ENCODE measurements at regions not wholly inside any gene's neighbourhood (a gene's known extent, or its start where the extent isn't known, plus 50 kb on each side); places are given as distances from the start of the nearest gene placed in this dataset.

DNA sequence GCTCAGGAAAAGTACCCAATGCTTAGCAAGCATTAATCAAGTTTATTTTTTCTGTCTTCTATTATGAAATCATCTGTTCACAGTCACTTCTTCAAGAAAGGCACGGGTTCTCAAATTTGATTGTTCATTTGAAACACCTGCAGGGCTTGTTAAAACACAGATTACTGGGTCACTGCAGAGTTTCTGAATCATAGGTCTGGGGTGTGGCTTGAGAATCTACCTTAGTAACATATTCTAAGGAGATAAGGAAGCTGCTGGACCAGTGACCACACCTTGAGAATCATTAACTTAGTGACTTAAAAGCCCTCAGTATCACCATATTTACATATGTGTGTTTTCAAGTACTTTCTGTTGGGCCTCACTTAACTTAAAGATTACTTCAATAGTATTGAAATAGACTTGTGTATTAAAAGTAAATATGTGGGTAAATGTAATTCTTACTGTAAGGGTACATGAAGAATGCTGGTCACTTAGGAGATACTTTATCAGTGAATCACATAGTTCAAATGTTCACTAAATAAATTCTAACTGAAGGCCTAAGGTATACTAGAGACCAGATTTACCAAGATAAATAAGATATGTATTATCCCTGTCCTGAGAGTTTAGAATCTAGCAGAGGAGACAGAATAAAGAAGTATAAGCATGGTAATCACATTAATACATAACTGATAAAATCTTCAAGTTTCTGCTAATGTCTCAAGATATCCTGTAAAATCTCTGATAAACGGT is 1342.1 kb upstream of the C9orf72 start:
- ChIA-PET POLR2A (no interaction called here), CTCF (no interaction called here)
- Mint-ChIP-seq H3K4me3 (no peak overlapping the region), H3K27ac (no peak overlapping the region), H3K9me3 (peaks cover 2% of the 10 kb centered on the region), H3K36me3 (ENCODE audit: low read depth) (no peaks in the 10 kb centered on the region), H3K27me3 (no peaks in the 10 kb centered on the region), H3K4me1 (ENCODE audit: low read depth) (no peaks in the 10 kb centered on the region)
- TF ChIP-seq CTCF (IDR thresholded peaks at IDR 0.05) = no peak
- DNase-seq (no peak), ATAC-seq (no peak)
- intact Hi-C loops (cut with micrococcal nuclease) = no loop called here

DNA sequence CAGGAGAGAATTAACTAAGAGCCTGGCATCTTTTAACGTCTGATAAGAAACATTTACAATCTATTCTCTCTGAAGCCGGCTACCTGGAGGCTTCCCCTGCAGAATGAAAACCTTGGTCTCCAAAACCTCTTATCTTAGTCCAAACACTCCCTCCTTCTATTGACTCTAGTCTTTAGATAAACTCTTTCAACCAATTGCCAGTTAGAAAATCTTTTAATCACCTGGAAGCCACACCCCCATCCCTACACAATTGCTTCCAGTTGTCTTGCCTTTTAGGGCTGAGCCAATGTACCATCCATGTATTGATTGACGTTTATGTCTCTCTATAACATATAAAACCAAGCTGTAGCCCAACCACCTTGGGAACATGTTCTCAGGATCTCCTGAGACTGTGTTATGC is 1343.1 kb upstream of the C9orf72 start:
- ATAC-seq = no peak
- H3K27ac Mint-ChIP-seq = no peak overlapping the region
- H3K4me3 Mint-ChIP-seq = no peak overlapping the region
- H3K27me3 Mint-ChIP-seq = no peaks in the 10 kb centered on the region
- POLR2A ChIA-PET = no interaction called here
- peaks cover 2% of the 10 kb centered on the region for H3K9me3 Mint-ChIP-seq
- no peak for DNase-seq
- CTCF ChIA-PET = no interaction called here
- H3K36me3 Mint-ChIP-seq (ENCODE audit: low read depth) = no peaks in the 10 kb centered on the region
- H3K4me1 Mint-ChIP-seq (ENCODE audit: low read depth) = no peaks in the 10 kb centered on the region
- TF ChIP-seq CTCF (IDR thresholded peaks at IDR 0.05) = no peak
- intact Hi-C loops (cut with micrococcal nuclease) = no loop called here

GRCh38 chr9:28921857-28922500 is 1348.7 kb upstream of the C9orf72 start:
- Mint-ChIP-seq H3K4me1 (ENCODE audit: low read depth) (no peaks in the 10 kb centered on the region), H3K27me3 (no peaks in the 10 kb centered on the region), H3K9me3 (peaks cover 3% of the 10 kb centered on the region), H3K4me3 (no peak overlapping the region), H3K27ac (no peak overlapping the region), H3K36me3 (ENCODE audit: low read depth) (no peaks in the 10 kb centered on the region)
- intact Hi-C loops (cut with micrococcal nuclease) = no loop called here
- ATAC-seq = no peak
- CTCF ChIA-PET = no interaction called here
- DNase-seq = no peak
- POLR2A ChIA-PET = no interaction called here
- TF ChIP-seq CTCF (IDR thresholded peaks at IDR 0.05) = no peak

GRCh38 chr9:28922891-28923290 is 1349.6 kb upstream of the C9orf72 start:
- Mint-ChIP-seq H3K36me3 (ENCODE audit: low read depth) (no peaks in the 10 kb centered on the region), H3K9me3 (peaks cover 2% of the 10 kb centered on the region), H3K4me3 (no peak overlapping the region), H3K27ac (no peak overlapping the region), H3K4me1 (ENCODE audit: low read depth) (no peaks in the 10 kb centered on the region), H3K27me3 (no peaks in the 10 kb centered on the region)
- intact Hi-C loops (cut with micrococcal nuclease) = no loop called here
- DNase-seq (no peak), ATAC-seq (no peak)
- CTCF ChIA-PET = no interaction called here
- TF ChIP-seq CTCF (IDR thresholded peaks at IDR 0.05) = no peak
- POLR2A ChIA-PET = interaction anchor here (0.6 kb wide), 1 partner anchor 524 kb away, joined by 3 read pairs; no protein-coding TSS in a partner anchor

- DNase-seq = no peak
- Mint-ChIP-seq H3K4me1 (ENCODE audit: low read depth) (no peaks in the 10 kb centered on the region), H3K27ac (no peak overlapping the region), H3K36me3 (ENCODE audit: low read depth) (no peaks in the 10 kb centered on the region), H3K4me3 (no peak overlapping the region), H3K27me3 (no peaks in the 10 kb centered on the region), H3K9me3 (peaks cover 1% of the 10 kb centered on the region)
- TF ChIP-seq CTCF (IDR thresholded peaks at IDR 0.05) = no peak
- ATAC-seq = no peak
- intact Hi-C loops (cut with micrococcal nuclease) = no loop called here
- ChIA-PET POLR2A (interaction anchor here (0.6 kb wide), 1 partner anchor 523 kb away, joined by 3 read pairs; no protein-coding TSS in a partner anchor), CTCF (no interaction called here)
Observed at GRCh38 chr9:28923351-28923750, 1350.1 kb upstream of the C9orf72 start.
